Stimulated activated CD8-positive, alpha-beta memory T cell treated with anti-CD3 and anti-CD28 coated beads, Interleukin-4, amount 100 ng/mL, for 24 hours (primary cell): ENCODE measurements at regions not wholly inside any gene's neighbourhood (a gene's known extent, or its start where the extent isn't known, plus 50 kb on each side); places are given as distances from the start of the nearest gene placed in this dataset.
"Not testable (repeated sequence)": the region's sequence is repeated elsewhere in the genome, so short reads cannot be mapped to it uniquely, and the experiment has no call there.

ENCODE experiments used
- DNase-seq: peaks from one replicate; pipeline ENCODE4 v3.0.0-alpha.2; 2020; ENCODE audit warnings: low read depth

GRCh38 chr10:3928569-3928968, 143.6 kb upstream of the KLF6 start:
- DNase-seq = no peak

GRCh38 chr10:3928078-3928477, 143.1 kb upstream of the KLF6 start:
- no peak for DNase-seq

- DNase-seq = no peak
These were observed 141.9 kb upstream of the KLF6 start for GRCh38 chr10:3926675-3927525.

GRCh38 chr10:3926258-3926657, 141.2 kb upstream of the KLF6 start:
- DNase-seq = no peak

GRCh38 chr10:3925184-3925583, 140.2 kb upstream of the KLF6 start:
- DNase-seq = no peak

GRCh38 chr10:3924344-3924743, 139.3 kb upstream of the KLF6 start:
- no peak for DNase-seq

GRCh38 chr10:3923033-3923432, 138.0 kb upstream of the KLF6 start:
- DNase-seq = no peak

GRCh38 chr10:3919709-3920308, 134.8 kb upstream of the KLF6 start:
- no peak for DNase-seq

- not testable (repeated sequence) for DNase-seq
These were observed 132.4 kb upstream of the KLF6 start for GRCh38 chr10:3917392-3917791.

GRCh38 chr10:3914733-3915132, 129.7 kb upstream of the KLF6 start:
- DNase-seq = no peak

GRCh38 chr10:3911713-3912442, 126.9 kb upstream of the KLF6 start:
- DNase-seq = no peak

- DNase-seq = no peak
These were observed 126.2 kb upstream of the KLF6 start for GRCh38 chr10:3911241-3911640.

GRCh38 chr10:3909339-3909738, 124.3 kb upstream of the KLF6 start:
- no peak for DNase-seq

- DNase-seq = no peak
These were observed 123.2 kb upstream of the KLF6 start for GRCh38 chr10:3908183-3908582.

- no peak for DNase-seq
These were observed 122.5 kb upstream of the KLF6 start for GRCh38 chr10:3907514-3907913.

GRCh38 chr10:3906511-3907111, 121.6 kb upstream of the KLF6 start:
- DNase-seq = no peak

GRCh38 chr10:3904419-3904960, 119.5 kb upstream of the KLF6 start:
- DNase-seq = no peak

GRCh38 chr10:3902809-3903410, 117.9 kb upstream of the KLF6 start:
- DNase-seq = no peak

GRCh38 chr10:3902054-3902808, 117.2 kb upstream of the KLF6 start:
- no peak for DNase-seq

GRCh38 chr10:3901370-3901769, 116.4 kb upstream of the KLF6 start:
- no peak for DNase-seq

GRCh38 chr10:3900391-3900790, 115.4 kb upstream of the KLF6 start:
- no peak for DNase-seq
